K562 (cell line): ENCODE measurements at regions not wholly inside any gene's neighbourhood (a gene's known extent, or its start where the extent isn't known, plus 50 kb on each side); places are given as distances from the start of the nearest gene placed in this dataset.

ENCODE experiments used
- ATAC-seq: fragments of 200-7000 bp; cut with Tn5 transposase; 3 replicates; pipeline ENCODE4 v1.9.1; 2020; ENCODE audit warnings: moderate library complexity
- BruUV-seq: library from RNA; stranded (reverse); fragments of 400-500 nt; replicated peaks from 2 replicates; lab custom pipeline; 2021; lab: Mats Ljungman, UMichigan
- CTCF ChIA-PET: fragments of 300-600 bp; formaldehyde crosslinking; extraction: SDS; loops from one replicate; lab custom pipeline; 2021; ENCODE audit warnings: low intra/inter-chr PET ratio; lab: Yijun Ruan, JAX
- POLR2A ChIA-PET: fragments of 300-600, 350-650 bp; sonication (Branson Sonifier 250); formaldehyde crosslinking; extraction: SDS; loops from one replicate; lab custom pipeline; 2021; ENCODE audit warnings: antibody characterized with exemption, inconsistent platforms; lab: Yijun Ruan, JAX
- DNase-seq, 4 experiments: peaks; one replicate each; pipeline versions ENCODE4 v3.0.0 to v3.0.0-alpha.2; 2011 to 2018; ENCODE audit warnings: low spot score in 3 of 4, mixed read lengths in 3 of 4; ENCODE audit errors: extremely low read depth in 1 of 4
- FAIRE-seq: peaks from 2 replicates; lab custom pipeline; 2011; peaks lifted over from hg19 to GRCh38; lab: Jason Lieb, UNC
- H2AFZ ChIP-seq: 2 replicates; pipeline ENCODE4 v1.6.0; 2011; ENCODE audit warnings: low read depth, low read length, control low read depth, inconsistent platforms
- H3K27ac ChIP-seq: fragments of 200-600 bp; 3 replicates; pipeline ENCODE4 v1.8.0; 2011; ENCODE audit warnings: low read depth, mild to moderate bottlenecking, control low read depth, inconsistent platforms, low read length, moderate library complexity, mixed read lengths; ENCODE audit errors: extremely low read depth
- H3K27me3 ChIP-seq, 2 experiments: fragments of 300-600 bp in 1 of 2; 2 replicates in 1 of 2; 3 replicates in 1 of 2; pipeline versions ENCODE4 v1.6.0 to v1.8.0; 2011; ENCODE audit warnings: inconsistent platforms in 2 of 2, low read length in 2 of 2, mild to moderate bottlenecking in 1 of 2, mixed read lengths in 1 of 2, moderate library complexity in 1 of 2; ENCODE audit not compliant: control insufficient read depth in 2 of 2, insufficient read depth in 2 of 2
- H3K36me3 ChIP-seq: fragments of 300-600 bp; 3 replicates; pipeline ENCODE4 v1.8.0; 2011; ENCODE audit warnings: mild to moderate bottlenecking, low read length, inconsistent platforms; ENCODE audit not compliant: control insufficient read depth, insufficient read depth
- H3K4me1 ChIP-seq, 2 experiments: fragments of 200-600 bp in 1 of 2; replicated peaks in 1 of 2; 2 replicates in 1 of 2; 3 replicates in 1 of 2; pipeline versions ENCODE4 v1.5.1 to v1.8.0; 2011; ENCODE audit warnings: inconsistent platforms in 2 of 2, low read length in 2 of 2, mild to moderate bottlenecking in 1 of 2, mixed read lengths in 1 of 2, moderate library complexity in 1 of 2; ENCODE audit not compliant: control insufficient read depth in 2 of 2, insufficient read depth in 2 of 2
- H3K4me2 ChIP-seq: 2 replicates; pipeline ENCODE4 v1.6.1; 2011; ENCODE audit warnings: low read length, control low read depth, inconsistent platforms, mixed read lengths; ENCODE audit not compliant: insufficient read depth
- H3K4me3 ChIP-seq: fragments of 200-600 bp; sonication (generic), shearing (Covaris generic); 2 replicates; pipeline ENCODE4 v1.5.1; 2016; ENCODE audit warnings: control low read depth, inconsistent platforms
- H3K79me2 ChIP-seq: fragments of 200-600 bp; 3 replicates; pipeline ENCODE4 v1.8.0; 2011; ENCODE audit warnings: low read length, inconsistent platforms; ENCODE audit not compliant: control insufficient read depth, insufficient read depth
- H3K9ac ChIP-seq, 2 experiments: 2 replicates each; pipeline versions ENCODE4 v1.6.0 to v1.6.1; 2011; ENCODE audit warnings: low read depth in 2 of 2, low read length in 2 of 2, control low read depth in 1 of 2, inconsistent platforms in 1 of 2, mild to moderate bottlenecking in 1 of 2, mixed read lengths in 1 of 2; ENCODE audit not compliant: insufficient read depth in 1 of 2
- H3K9me1 ChIP-seq: one replicate; pipeline ENCODE4 v1.6.0; 2011; ENCODE audit warnings: inconsistent platforms, mild to moderate bottlenecking, low read length, moderate library complexity; ENCODE audit not compliant: control insufficient read depth, insufficient read depth
- H3K9me3 ChIP-seq: replicated peaks from 2 replicates; pipeline ENCODE4 v1.5.1; 2011; ENCODE audit warnings: low read depth, low read length, inconsistent platforms; ENCODE audit not compliant: control insufficient read depth, insufficient read depth
- H4K20me1 ChIP-seq: replicated peaks from 2 replicates; pipeline ENCODE4 v1.6.1; 2011; ENCODE audit warnings: low read length, inconsistent platforms, mixed read lengths; ENCODE audit not compliant: control insufficient read depth, insufficient read depth
- DNMT1 ChIP-seq: fragments of 450-650 bp; IDR thresholded peaks from 2 replicates; pipeline ENCODE4 v1.6.1; 2016; ENCODE audit warnings: antibody characterized with exemption, mild to moderate bottlenecking
- EP400 ChIP-seq: fragments of 450-650 bp; IDR thresholded peaks from 2 replicates; pipeline ENCODE4 v1.6.1; 2017; ENCODE audit warnings: antibody characterized with exemption, mild to moderate bottlenecking, moderate library complexity
- ILF3 ChIP-seq: fragments of 450-650 bp; IDR thresholded peaks from 2 replicates; pipeline ENCODE4 v1.6.1; 2018; ENCODE audit warnings: antibody characterized with exemption, mild to moderate bottlenecking, moderate library complexity, borderline replicate concordance
- RBBP5 ChIP-seq: fragments of 200-600 bp; sonication (generic); IDR thresholded peaks from 2 replicates; pipeline ENCODE4 v1.6.1; 2012; ENCODE audit warnings: borderline replicate concordance, mild to moderate bottlenecking, low read length, control low read depth, inconsistent platforms; ENCODE audit not compliant: insufficient read depth, poor library complexity, severe bottlenecking
- SIN3A ChIP-seq, 2 experiments: fragments of 150-350 bp in 1 of 2; IDR thresholded peaks; 2 replicates each; pipeline ENCODE4 v1.6.1; 2011 to 2016; ENCODE audit warnings: borderline replicate concordance in 2 of 2, low read depth in 2 of 2, low read length in 2 of 2, mild to moderate bottlenecking in 2 of 2, moderate library complexity in 2 of 2; ENCODE audit not compliant: control insufficient read depth in 1 of 2
- SMARCB1 ChIP-seq: IDR thresholded peaks from 2 replicates; pipeline ENCODE4 v1.6.1; 2011; ENCODE audit warnings: improper control_type of control experiment, low read depth; ENCODE audit not compliant: insufficient read length
- TAL1 ChIP-seq: fragments of 450-650 bp; IDR thresholded peaks from 2 replicates; pipeline ENCODE4 v1.6.1; 2016; ENCODE audit warnings: mild to moderate bottlenecking
- ZNF280B ChIP-seq: fragments of 250-450 bp; sonication (Bioruptor Pico); IDR thresholded peaks from 2 replicates; pipeline ENCODE4 v1.5.1; 2021; ENCODE audit warnings: mild to moderate bottlenecking
- WGBS: fragments of 100-300 bp; shearing (Covaris generic); methylation state at CpG from one replicate; pipeline ENCODE4 v1.1.6; 2016; ENCODE audit warnings: low coverage, mixed read lengths; ENCODE audit not compliant: insufficient coverage; ENCODE audit errors: missing lambda C conversion rate; 5-methylcytosine and 5-hydroxymethylcytosine counted together
- in situ Hi-C: fragments of 300-500 bp; cut with MboI; formaldehyde crosslinking; loops from 4 replicates; pipeline ENCODE4 v1.15.0; 2018; ENCODE audit warnings: inconsistent platforms, mixed read lengths
- intact Hi-C: fragments of 100-400 bp; cut with micrococcal nuclease; formaldehyde crosslinking; loops from 2 replicates; pipeline ENCODE4 v1.14.2; 2022

DNA sequence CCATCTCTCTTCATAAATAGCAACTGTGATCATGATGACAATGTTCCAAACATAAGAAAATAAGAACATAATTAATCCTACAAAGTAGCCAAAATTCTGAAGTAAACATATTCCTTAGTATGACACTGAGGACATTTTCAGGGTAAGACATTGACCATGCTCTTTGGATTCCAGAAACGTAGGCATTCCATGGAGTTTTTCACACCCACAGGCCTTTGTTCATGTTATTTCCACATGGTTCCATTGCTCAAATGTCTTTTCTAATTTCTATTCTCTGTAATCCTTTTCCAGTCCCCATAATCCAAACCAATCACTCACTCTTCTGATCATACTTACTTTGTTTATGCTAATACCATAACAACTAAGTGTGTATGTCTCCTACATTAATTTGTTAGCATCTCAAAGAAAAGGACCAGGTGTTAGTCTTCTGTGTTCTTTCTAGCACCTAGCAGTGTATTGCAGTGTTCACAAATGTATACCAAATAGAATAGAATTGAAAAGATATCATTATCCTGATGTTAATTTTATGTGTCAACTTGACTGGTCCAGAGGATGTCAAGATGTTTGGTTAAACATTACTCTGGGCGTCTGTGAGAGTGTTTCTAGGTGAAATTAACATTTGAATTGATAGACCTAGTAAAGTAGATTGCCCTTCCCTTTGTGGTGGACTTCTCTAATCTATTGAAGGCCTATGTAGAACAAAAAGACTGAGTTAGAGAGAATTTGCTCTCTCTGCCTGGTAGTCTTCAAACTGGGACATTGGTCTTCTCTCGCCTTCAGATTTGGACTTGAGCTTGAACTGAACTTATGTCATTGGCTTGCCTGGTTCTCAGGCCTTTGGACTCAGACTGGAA lies 516.6 kb downstream of the PTPRC start:
- H3K9ac ChIP-seq = no peak overlapping the region
- H3K27ac ChIP-seq = no peak overlapping the region
- 0% methylated on average over 3 of the region's 3 CpGs for WGBS
- CTCF ChIA-PET = no interaction called here
- no TSS peak for BruUV-seq
- DNase-seq = no peak
- no peaks in the 10 kb centered on the region for H3K4me1 ChIP-seq
- TF ChIP-seq TAL1 = no peak
- no peak for TF ChIP-seq EP400
- no peak for TF ChIP-seq DNMT1
- no peak for TF ChIP-seq SIN3A (IDR thresholded peaks at IDR 0.05; ENCODE audit: borderline replicate concordance in 2 of 2, control insufficient read depth in 1 of 2, low read depth in 2 of 2, low read length in 2 of 2)
- no peak for TF ChIP-seq SMARCB1
- TF ChIP-seq ZNF280B (CRISPR knock-in tag) = no peak
- no peak for TF ChIP-seq ILF3
- no peak for TF ChIP-seq RBBP5
- H3K9me3 ChIP-seq = no peaks in the 10 kb centered on the region; the same call in 1 of the 2 replicates
- no peaks in the 10 kb centered on the region for H3K9me1 ChIP-seq
- FAIRE-seq = no peak
- no peak overlapping the region for H3K4me2 ChIP-seq
- no peaks in the 10 kb centered on the region for H3K79me2 ChIP-seq
- H3K27me3 ChIP-seq = no peaks in the 10 kb centered on the region
- H3K4me3 ChIP-seq = no peak overlapping the region
- H3K36me3 ChIP-seq = no peaks in the 10 kb centered on the region
- no peak for ATAC-seq
- no peak overlapping the region for H2AFZ ChIP-seq
- intact Hi-C loops = no loop called here
- no peaks in the 10 kb centered on the region for H4K20me1 ChIP-seq
- in situ Hi-C loops = no loop called here
- POLR2A ChIA-PET = no interaction called here
